ENCODE measurements at regions not wholly inside any gene's neighbourhood (a gene's known extent, or its start where the extent isn't known, plus 50 kb on each side); places are given as distances from the start of the nearest gene placed in this dataset.

- no peak for TF ChIP-seq TAF1 (IDR thresholded peaks at IDR 0.05; ENCODE audit: borderline replicate concordance, low read depth, low read length)
- no peak for TF ChIP-seq POLR2AphosphoS5 (IDR thresholded peaks at IDR 0.05; ENCODE audit: low read depth, low read length)
- no peak for TF ChIP-seq POLR2A (IDR thresholded peaks at IDR 0.05; ENCODE audit: low read depth, low read length)
Measured at GRCh38 chr4:171751538-171751937, 61.7 kb upstream of the GALNTL6 start.
